Dendritic cell treated with granulocyte-macrophage colony-stimulating factor and Interleukin-4, amounts not matched to agents 40 ng/mL and 50 ng/mL, for 4 days (primary cell): ENCODE measurements at regions not wholly inside any gene's neighbourhood (a gene's known extent, or its start where the extent isn't known, plus 50 kb on each side); places are given as distances from the start of the nearest gene placed in this dataset.

Experiments
- H3K27ac Mint-ChIP-seq: one replicate; pipeline ENCODE4 v1.8.0; 2022; ENCODE audit warnings: mild to moderate bottlenecking, mixed read lengths
- H3K27me3 Mint-ChIP-seq: one replicate; pipeline ENCODE4 v1.8.0; 2022; ENCODE audit warnings: mild to moderate bottlenecking, mixed read lengths
- H3K36me3 Mint-ChIP-seq: one replicate; pipeline ENCODE4 v1.8.0; 2022; ENCODE audit warnings: low read depth, mixed read lengths
- H3K4me1 Mint-ChIP-seq: one replicate; pipeline ENCODE4 v1.8.0; 2022; ENCODE audit warnings: low read depth, mixed read lengths
- H3K4me3 Mint-ChIP-seq: one replicate; pipeline ENCODE4 v1.8.0; 2022; ENCODE audit warnings: mild to moderate bottlenecking, moderate library complexity, mixed read lengths
- H3K9me3 Mint-ChIP-seq: one replicate; pipeline ENCODE4 v1.8.0; 2022; ENCODE audit warnings: mixed read lengths
- intact Hi-C: fragments of 100-400 bp; cut with micrococcal nuclease; formaldehyde crosslinking; loops from one replicate; pipeline ENCODE4 v1.15.0; 2022

DNA sequence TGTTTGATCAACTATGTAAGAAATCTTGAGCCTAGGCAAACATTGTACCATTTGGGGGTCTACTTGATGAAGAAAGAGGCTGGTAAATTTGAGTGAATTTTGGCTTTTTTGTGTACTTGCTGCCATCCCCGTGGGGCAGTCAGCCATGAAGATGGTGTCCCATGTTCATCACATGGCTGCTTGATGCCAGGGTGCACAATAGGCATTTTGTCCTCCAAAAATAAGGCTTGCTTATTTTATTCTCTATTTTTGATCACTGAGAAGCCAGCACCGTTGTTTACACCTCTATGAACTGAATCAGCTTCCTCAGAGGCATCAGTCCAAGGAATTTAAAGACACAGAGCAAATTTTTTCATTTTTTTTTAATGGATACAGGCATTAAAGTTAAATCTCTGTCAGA, 1195.7 kb downstream of the AMY1C start:
- H3K36me3 Mint-ChIP-seq, result no peaks in the 10 kb centered on the region
- H3K4me3 Mint-ChIP-seq, result no peak overlapping the region
- intact Hi-C loops, result no loop called here
- H3K27me3 Mint-ChIP-seq, result no peaks in the 10 kb centered on the region
- peaks cover 35% of the 10 kb centered on the region for H3K9me3 Mint-ChIP-seq
- no peak overlapping the region for H3K27ac Mint-ChIP-seq
- no peaks in the 10 kb centered on the region for H3K4me1 Mint-ChIP-seq

DNA sequence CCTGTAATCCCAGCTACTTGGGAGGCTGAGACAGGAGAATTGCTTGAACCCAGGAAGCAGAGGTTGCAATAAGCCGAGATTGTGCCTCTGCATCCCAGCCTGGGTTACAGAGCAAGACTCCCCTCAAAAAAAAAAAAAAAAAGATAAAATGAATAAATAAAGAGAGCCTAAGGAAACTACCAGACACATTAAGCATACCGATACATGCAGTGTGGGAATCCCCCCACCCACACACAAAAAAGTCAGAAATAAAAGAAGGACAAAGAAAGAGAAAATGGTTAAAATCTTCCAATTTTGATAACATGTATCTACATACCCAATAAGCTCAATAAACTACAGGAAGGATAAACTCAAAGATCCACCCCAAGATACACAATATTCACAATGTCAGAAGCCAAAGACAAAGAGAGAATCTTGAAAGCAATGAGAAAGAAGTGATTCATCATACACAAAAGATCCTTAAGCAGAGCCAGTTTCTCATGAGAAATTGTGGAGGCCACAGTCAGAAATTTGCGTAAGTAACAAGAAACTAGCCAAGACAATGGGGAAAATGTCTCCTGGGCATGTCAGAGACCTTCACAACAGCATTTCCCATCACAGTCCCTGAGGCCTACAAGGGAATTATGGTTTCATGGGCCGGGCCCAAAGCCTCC, 1197.0 kb downstream of the AMY1C start:
- Mint-ChIP-seq H3K36me3 (no peaks in the 10 kb centered on the region), H3K4me1 (no peaks in the 10 kb centered on the region), H3K9me3 (peaks cover 27% of the 10 kb centered on the region), H3K4me3 (no peak overlapping the region), H3K27ac (no peak overlapping the region), H3K27me3 (no peaks in the 10 kb centered on the region)
- intact Hi-C loops, result no loop called here

DNA sequence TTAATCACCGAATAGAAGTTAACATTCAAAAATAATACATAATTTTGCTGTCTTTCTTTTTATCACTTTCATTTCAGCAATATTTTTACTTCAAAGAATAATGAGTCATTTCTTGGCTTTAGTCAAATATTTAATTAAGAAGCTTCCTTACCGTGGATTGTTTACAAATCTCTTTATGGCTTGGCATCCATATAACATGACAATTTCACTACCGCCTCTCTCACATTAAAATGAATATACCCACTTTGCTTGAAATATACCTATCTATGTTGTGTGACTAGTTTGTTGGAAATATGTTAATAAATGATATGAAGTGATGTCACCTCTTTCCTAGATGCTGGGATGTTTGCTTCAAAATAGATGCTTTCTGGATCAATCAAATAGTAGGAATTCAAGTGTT, 1203.9 kb downstream of the AMY1C start:
- no peaks in the 10 kb centered on the region for H3K36me3 Mint-ChIP-seq
- H3K4me1 Mint-ChIP-seq, result no peaks in the 10 kb centered on the region
- H3K27me3 Mint-ChIP-seq, result no peaks in the 10 kb centered on the region
- no peak overlapping the region for H3K27ac Mint-ChIP-seq
- intact Hi-C loops, result no loop called here
- no peak overlapping the region for H3K4me3 Mint-ChIP-seq
- H3K9me3 Mint-ChIP-seq, result peaks cover 3% of the 10 kb centered on the region

GRCh38 chr1:104973516-104973915, 1223.8 kb downstream of the AMY1C start:
- intact Hi-C loops, result no loop called here
- no peak overlapping the region for H3K27ac Mint-ChIP-seq
- H3K9me3 Mint-ChIP-seq, result no peaks in the 10 kb centered on the region
- H3K4me1 Mint-ChIP-seq, result no peaks in the 10 kb centered on the region
- H3K4me3 Mint-ChIP-seq, result no peak overlapping the region
- no peaks in the 10 kb centered on the region for H3K36me3 Mint-ChIP-seq
- no peaks in the 10 kb centered on the region for H3K27me3 Mint-ChIP-seq

DNA sequence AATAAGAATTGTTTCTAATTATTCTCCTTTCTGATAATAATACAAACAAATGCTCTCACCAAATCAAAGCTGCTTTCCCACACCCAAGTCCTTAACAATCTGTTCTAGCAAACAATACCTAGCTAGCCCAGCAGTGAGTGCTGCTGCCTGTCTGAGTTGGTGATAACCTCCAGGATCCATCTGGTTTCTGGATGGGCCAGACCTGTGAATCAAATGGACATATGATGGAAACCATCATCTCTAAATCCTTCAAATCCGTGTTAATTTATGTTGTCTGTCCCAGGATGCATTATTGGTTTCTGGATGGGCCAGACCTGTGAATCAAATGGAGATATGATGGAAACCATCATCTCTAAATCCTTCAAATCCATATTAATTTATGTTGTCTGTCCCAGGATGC, 1230.0 kb downstream of the AMY1C start:
- H3K4me1 Mint-ChIP-seq, result no peaks in the 10 kb centered on the region
- no peak overlapping the region for H3K27ac Mint-ChIP-seq
- no peaks in the 10 kb centered on the region for H3K27me3 Mint-ChIP-seq
- H3K36me3 Mint-ChIP-seq, result no peaks in the 10 kb centered on the region
- no peak overlapping the region for H3K4me3 Mint-ChIP-seq
- no peaks in the 10 kb centered on the region for H3K9me3 Mint-ChIP-seq
- intact Hi-C loops, result no loop called here

- no peaks in the 10 kb centered on the region for H3K4me1 Mint-ChIP-seq
- no peaks in the 10 kb centered on the region for H3K27me3 Mint-ChIP-seq
- intact Hi-C loops, result no loop called here
- H3K9me3 Mint-ChIP-seq, result no peaks in the 10 kb centered on the region
- no peak overlapping the region for H3K4me3 Mint-ChIP-seq
- no peaks in the 10 kb centered on the region for H3K36me3 Mint-ChIP-seq
- no peak overlapping the region for H3K27ac Mint-ChIP-seq
Measured at GRCh38 chr1:104987210-104987609, 1237.5 kb downstream of the AMY1C start.

DNA sequence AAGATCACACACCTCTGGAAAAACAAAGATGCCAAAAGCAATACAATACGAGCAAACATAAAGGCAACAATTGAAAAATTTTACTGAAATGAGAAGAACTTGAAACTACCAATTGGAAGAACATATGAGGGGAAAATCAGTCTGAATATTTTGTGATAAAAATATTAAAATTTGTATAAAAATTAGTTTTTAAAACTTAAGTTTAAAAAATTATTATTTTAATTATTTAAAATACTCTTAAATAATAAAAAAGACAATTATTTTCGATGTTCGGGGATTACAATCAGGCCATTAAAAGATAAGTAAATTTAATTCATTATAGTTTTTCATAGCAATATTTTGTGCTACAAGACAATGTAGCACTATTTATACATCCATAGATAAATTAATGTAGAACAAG, 1239.3 kb downstream of the AMY1C start:
- H3K27ac Mint-ChIP-seq, result no peak overlapping the region
- H3K9me3 Mint-ChIP-seq, result no peaks in the 10 kb centered on the region
- no peaks in the 10 kb centered on the region for H3K36me3 Mint-ChIP-seq
- no peaks in the 10 kb centered on the region for H3K4me1 Mint-ChIP-seq
- H3K27me3 Mint-ChIP-seq, result no peaks in the 10 kb centered on the region
- H3K4me3 Mint-ChIP-seq, result no peak overlapping the region
- intact Hi-C loops, result no loop called here

DNA sequence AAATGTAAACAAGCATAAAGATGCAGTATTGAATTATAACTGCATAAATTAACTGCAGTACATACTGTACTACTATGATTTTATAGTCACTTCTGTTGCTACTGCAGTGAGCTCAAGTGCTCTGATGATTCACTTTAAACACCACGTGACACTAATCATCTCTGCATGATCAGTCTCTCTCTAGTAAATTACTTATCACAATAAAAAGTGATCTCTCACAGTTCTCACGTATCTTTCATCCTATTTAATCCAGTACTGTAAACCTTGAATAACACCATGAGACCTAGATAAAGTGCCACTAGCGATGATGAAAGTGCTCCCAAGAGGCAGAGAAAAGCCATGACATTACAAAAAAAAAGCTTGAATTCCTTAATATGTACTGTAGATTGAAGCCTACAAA, 1242.0 kb downstream of the AMY1C start:
- H3K27ac Mint-ChIP-seq, result no peak overlapping the region
- H3K9me3 Mint-ChIP-seq, result no peaks in the 10 kb centered on the region
- no peaks in the 10 kb centered on the region for H3K27me3 Mint-ChIP-seq
- no peaks in the 10 kb centered on the region for H3K4me1 Mint-ChIP-seq
- no peaks in the 10 kb centered on the region for H3K36me3 Mint-ChIP-seq
- H3K4me3 Mint-ChIP-seq, result no peak overlapping the region
- intact Hi-C loops, result no loop called here

- intact Hi-C loops, result no loop called here
- Mint-ChIP-seq H3K27ac (no peak overlapping the region), H3K27me3 (no peaks in the 10 kb centered on the region), H3K9me3 (peaks cover 6% of the 10 kb centered on the region), H3K4me1 (no peaks in the 10 kb centered on the region), H3K36me3 (no peaks in the 10 kb centered on the region), H3K4me3 (no peak overlapping the region)
Measured at GRCh38 chr1:105000793-105001192, 1251.1 kb downstream of the AMY1C start.

DNA sequence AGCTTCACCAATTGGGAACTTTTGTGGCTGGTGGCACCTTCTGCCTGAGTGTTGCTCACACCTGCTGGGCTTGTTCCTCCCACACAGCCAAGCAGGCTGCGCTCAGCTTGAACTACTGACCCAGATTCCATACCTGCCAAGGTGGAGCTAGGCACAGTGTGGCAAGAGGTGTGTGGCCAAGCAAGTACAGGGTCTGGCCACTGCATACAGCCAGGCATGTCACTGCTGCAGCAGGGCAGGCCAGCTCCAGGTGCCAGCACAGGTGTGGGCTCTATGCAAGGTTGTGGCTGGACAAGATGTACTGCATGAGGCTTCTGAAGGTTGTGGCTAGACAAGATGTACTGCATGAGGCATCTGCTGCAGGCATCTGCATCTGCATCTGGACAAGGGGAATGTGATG, 1254.8 kb downstream of the AMY1C start:
- Mint-ChIP-seq H3K27me3 (no peaks in the 10 kb centered on the region), H3K4me1 (no peaks in the 10 kb centered on the region)
- intact Hi-C loops, result no loop called here

DNA sequence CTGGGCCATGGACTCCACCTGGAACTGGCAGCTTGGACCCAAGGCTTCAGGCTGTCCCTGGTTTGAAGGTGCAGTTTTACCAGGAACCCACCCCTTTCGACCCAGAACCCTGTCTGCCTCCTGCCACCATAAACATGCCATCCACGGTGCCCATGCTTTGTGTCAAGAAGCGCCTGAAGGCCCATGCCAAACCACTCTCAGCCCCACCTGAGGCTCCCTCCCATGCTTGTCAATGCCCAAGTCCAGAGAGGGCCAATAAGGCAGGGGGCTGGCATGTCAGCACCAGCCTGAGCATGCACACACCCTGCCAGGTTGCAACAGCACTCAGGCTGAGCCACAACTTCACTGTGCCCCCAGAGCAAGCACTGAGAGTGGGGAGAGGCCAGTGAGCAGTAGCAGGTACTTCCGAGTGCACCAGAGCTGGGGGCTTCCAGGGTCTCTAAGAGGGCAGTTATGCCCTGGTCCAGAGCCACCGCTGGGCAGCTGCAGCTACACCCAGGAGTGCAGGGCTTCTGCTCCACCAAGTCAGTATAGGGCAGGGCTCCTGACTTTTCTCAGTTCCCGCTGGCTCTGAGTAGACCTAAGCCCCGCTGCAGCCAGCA, 1256.0 kb downstream of the AMY1C start:
- H3K4me3 Mint-ChIP-seq, result no peak overlapping the region
- H3K27ac Mint-ChIP-seq, result no peak overlapping the region
- no peaks in the 10 kb centered on the region for H3K36me3 Mint-ChIP-seq
- H3K27me3 Mint-ChIP-seq, result no peaks in the 10 kb centered on the region
- no peaks in the 10 kb centered on the region for H3K4me1 Mint-ChIP-seq
- H3K9me3 Mint-ChIP-seq, result peaks cover 6% of the 10 kb centered on the region
- intact Hi-C loops, result no loop called here

More for the DNA sequence above, 1254.8 kb downstream of the AMY1C start:
- Mint-ChIP-seq H3K4me3 (no peak overlapping the region), H3K27ac (no peak overlapping the region), H3K36me3 (no peaks in the 10 kb centered on the region), H3K9me3 (peaks cover 6% of the 10 kb centered on the region)

- H3K36me3 Mint-ChIP-seq, result no peaks in the 10 kb centered on the region
- no peak overlapping the region for H3K4me3 Mint-ChIP-seq
- no peak overlapping the region for H3K27ac Mint-ChIP-seq
- H3K4me1 Mint-ChIP-seq, result no peaks in the 10 kb centered on the region
- H3K27me3 Mint-ChIP-seq, result no peaks in the 10 kb centered on the region
- H3K9me3 Mint-ChIP-seq, result peaks cover 20% of the 10 kb centered on the region
- intact Hi-C loops, result no loop called here
Measured at GRCh38 chr1:105017587-105017986, 1267.9 kb downstream of the AMY1C start.

DNA sequence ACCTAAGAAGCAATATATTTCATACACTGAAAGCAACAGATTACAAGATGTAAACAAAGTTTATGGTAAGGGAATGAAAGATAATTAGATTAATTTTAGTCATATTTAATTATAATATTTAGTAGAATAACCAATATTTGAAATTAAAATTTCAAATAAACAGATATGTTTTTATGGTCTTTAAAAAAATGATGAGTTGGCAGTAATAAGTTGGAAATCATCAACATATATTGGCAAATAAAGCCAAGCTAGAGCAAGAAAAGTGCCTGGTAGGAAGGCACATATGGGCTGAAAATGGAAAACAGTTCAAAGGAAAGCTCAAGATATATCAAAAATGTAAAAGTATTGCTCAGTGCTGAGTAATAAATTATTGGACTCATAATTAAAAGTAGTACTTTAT, 1274.0 kb downstream of the AMY1C start:
- no peaks in the 10 kb centered on the region for H3K36me3 Mint-ChIP-seq
- no peaks in the 10 kb centered on the region for H3K27me3 Mint-ChIP-seq
- intact Hi-C loops, result no loop called here
- H3K27ac Mint-ChIP-seq, result no peak overlapping the region
- H3K4me1 Mint-ChIP-seq, result no peaks in the 10 kb centered on the region
- no peak overlapping the region for H3K4me3 Mint-ChIP-seq
- peaks cover 10% of the 10 kb centered on the region for H3K9me3 Mint-ChIP-seq

DNA sequence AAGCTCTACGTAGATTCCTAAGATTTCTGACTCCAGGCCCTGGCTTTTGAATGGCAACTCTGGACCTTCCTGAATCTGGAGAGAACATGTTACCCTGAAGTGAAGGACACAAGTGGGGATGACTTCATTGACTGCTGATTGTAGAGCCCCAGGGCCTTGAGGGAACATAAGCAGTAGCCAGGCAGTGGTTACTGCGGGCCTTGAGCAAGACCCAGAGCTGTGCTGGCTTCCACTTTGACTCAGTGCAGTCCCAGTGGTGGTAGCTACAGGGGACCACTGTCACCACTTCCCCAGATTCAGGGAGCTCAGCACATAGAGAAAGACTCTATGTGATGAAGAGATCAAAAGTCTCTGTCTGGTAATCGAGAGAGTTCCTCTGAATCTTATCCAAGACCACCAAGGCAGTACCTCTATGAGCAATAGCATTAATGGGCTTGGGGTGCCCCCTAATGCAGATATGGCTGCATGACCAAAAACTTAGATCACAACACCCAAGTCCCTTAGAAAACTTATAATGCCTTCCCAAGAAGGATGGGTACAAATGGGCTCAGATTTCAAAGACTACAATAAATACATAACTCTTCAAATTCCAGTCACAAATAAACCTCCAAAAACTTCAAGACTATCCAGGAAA, 1278.3 kb downstream of the AMY1C start:
- Mint-ChIP-seq H3K27ac (no peak overlapping the region), H3K9me3 (peaks cover 10% of the 10 kb centered on the region), H3K4me1 (no peaks in the 10 kb centered on the region), H3K4me3 (no peak overlapping the region), H3K27me3 (no peaks in the 10 kb centered on the region), H3K36me3 (no peaks in the 10 kb centered on the region)
- intact Hi-C loops, result no loop called here

DNA sequence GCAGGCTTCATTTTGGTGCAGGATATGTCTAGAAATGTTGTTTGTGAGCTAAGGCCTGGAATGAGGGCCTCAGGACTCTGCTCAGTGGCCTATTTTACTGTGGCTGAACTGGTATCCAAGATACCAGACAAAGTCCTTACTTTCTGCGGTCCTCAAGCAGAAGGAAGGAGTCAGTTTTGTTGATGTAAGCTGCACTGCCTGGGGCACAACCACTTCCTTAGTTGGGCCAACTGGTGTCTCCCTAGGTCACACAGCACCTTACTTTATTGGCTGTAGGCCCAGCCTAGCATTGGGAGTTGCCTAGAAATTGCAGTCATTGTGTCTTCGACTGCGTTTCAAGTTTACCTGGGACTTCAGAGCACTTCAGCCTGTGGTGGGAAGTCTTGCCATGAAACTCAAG, 1322.7 kb downstream of the AMY1C start:
- H3K36me3 Mint-ChIP-seq, result no peaks in the 10 kb centered on the region
- H3K4me3 Mint-ChIP-seq, result no peak overlapping the region
- no peak overlapping the region for H3K27ac Mint-ChIP-seq
- intact Hi-C loops, result no loop called here
- H3K4me1 Mint-ChIP-seq, result no peaks in the 10 kb centered on the region
- peaks cover 35% of the 10 kb centered on the region for H3K9me3 Mint-ChIP-seq
- no peaks in the 10 kb centered on the region for H3K27me3 Mint-ChIP-seq
